DMS153 treated with DMSO at 0.1 percent for 48 hours (cell line): ENCODE measurements at regions not wholly inside any gene's neighbourhood (a gene's known extent, or its start where the extent isn't known, plus 50 kb on each side); places are given as distances from the start of the nearest gene placed in this dataset.
"Not testable (repeated sequence)": the region's sequence is repeated elsewhere in the genome, so short reads cannot be mapped to it uniquely, and the experiment has no call there.

Source experiments
- DNase-seq: peaks from one replicate; lab custom pipeline; 2025; ENCODE audit not compliant: unreplicated experiment; lab: John Stamatoyannopoulos, UW

DNA sequence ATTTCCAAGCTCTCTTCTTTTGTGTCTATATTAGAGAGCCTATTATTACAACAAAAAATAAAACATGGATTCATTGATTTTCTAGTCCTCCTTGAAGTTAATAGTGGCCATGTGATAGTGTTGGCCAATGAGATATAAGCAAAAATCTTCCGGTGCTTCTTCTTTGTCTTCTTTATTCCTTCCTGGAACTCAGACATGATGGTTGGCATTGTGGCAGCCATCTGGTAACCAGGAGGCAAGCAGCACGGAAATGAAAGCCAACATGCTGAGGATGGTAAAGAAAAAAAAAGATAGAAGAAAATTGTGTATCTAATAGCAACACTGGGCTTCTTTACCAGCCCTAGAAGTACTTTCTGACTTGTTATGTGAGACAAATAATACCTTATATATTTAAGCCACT is 50.8 kb upstream of the SEL1L start:
- DNase-seq, result no peak

DNA sequence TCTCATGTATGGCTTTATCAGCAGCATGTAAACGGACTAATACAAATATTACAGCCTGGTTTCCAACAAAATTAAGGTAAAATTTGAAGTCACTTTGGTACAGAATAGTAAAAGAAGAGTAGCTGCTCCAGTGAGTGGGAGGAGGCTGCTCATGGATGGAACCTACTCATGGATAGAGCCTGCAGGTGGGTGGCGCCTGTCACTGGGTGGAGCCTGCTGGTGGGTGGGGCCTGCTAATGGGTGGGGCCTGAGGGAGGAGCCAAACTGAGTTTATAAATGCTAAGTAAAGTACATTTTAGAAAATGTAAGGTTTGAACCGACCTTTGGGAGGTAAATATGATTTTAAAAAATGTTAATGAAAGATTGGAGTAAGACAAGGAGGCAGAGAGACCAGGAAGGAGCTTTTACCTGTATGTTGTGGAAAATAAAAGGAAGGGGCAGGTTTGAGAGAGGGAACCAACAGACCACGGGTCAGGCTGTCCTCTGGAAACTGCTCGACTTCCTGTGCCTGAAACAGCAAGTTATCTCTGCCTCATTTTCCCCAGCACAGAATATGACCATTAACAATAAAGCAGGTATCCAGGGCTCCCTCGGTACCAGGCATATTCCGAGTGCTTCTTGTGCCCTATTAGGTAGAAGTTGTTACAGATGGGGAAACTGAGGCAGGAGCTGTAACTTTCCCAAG is 55.9 kb upstream of the SEL1L start:
- DNase-seq, result no peak

DNA sequence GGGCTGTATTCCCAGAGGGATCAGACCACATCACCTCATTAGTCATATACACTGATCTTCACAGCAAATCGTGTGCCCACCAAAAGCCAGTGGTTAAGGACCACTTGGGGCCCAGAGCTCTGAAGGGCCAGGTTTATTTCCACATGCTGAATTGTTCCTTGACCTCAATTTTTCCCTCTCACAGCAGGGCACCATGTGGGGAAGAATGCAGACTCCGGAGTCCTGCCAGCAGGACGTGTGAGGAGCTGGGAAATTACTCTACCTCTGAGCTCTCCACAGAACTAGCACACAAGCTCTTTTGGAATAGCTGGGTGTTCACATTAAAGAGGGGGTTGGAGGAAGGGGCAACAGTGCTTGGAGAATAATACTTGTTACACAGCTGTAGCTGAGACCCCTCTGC is 57.6 kb upstream of the SEL1L start:
- no peak for DNase-seq

DNA sequence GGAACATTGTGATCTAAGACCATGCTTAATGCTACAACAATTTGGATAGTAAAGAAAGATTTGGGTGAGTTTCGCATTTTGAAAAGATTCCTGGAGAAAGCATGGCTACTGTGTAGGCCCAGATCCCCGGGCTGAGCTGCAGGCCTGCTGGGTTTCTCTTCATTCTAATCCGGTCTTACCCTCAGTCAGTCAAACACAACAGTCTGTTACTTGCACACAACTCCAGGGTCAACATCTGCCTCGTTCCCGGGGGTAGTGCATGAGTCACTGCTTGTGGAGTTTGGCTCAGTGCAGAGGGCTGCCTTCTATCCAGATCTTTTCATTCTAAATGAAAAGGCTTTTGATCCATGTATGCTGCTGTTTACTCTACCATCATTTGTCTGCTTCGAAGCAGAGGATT is 60.4 kb upstream of the SEL1L start:
- DNase-seq, result no peak

DNA sequence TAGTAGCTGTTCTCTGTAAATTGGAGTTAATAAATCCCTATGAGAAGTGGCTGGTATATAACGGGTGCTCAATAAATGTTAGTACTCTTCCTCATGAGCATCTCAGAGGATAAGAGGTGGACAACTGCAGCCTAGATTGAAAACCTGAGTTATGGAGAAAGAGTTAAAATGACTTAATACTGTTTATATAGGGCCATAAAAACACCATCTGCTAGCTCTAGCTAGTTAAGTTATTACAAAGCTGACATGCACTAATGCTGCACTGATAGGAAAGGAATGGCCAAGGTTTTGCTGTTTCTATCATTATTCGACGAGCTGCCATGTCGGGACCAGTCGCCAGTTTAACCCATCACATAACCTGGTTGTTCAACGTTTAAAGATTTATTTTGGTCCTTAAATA is 72.0 kb upstream of the SEL1L start:
- DNase-seq, result no peak

DNA sequence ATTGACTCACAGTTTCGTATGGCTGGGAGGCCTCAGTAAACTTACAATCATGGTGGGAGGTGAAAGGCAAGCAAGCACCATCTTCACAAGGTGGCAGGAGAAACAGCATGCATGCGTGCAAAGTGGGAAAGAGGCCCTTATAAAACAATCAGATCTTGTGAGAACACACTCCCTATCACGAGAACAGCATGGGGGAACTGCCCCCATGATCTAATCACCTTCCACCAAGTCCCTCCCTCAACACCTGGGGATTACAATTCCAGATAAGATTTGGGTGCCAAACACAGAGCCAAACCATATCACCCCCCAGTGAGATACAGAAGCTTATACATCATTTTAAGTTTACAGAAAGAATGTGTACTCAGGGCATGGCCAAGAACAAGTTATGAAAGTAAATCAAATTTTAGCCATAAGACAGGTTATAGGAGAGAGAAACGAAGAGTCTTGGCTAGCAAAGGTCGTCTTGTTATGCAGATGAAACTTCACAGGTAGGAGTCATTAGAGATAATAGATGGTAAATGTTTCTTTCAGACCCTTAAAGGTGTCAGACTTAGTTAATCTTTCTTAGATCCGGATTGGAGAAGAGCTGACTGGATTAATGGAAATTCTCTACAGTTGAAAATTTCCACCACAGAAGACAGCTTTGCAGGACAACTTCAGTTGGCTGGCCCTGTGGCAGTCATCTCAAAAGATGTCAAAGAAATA is 79.8 kb upstream of the SEL1L start:
- DNase-seq, result no peak

DNA sequence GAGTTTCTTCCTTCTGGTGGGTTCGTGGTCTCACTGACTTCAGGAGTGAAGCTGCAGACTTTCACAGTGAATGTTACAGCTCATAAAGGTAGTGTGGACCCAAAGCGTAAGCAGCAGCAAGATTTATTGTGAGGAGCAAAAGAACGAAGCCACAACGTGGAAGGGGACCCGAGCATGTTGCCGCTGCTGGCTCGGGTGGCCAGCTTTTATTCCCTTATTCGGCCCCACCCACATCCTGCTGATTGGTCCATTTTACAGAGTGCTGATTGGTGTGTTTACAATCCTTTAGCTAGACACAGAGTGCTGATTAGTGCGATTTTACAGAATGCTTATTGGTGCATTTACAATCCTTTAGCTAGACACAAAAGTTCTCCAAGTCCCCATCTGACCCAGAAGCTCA is 80.6 kb upstream of the SEL1L start:
- not testable (repeated sequence) for DNase-seq

DNA sequence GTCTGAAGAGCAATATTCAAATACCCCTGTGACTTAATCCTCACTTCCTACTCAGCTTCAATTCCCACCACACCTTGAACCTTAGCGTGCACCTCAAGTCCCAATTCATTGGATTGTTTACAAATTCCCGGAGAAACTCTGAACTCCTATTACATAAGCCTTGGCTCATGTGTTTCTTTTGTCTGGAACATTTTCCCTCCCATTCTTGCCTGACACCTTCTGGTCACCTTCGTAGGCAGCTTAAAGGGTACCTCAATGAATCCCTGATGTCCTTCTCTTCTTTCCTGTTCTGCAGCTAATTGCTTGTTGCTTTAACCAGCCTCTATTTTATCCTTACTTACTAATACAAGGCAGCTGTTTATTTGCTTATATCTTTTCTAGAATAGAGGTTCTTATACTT is 85.0 kb upstream of the SEL1L start:
- DNase-seq, result no peak

DNA sequence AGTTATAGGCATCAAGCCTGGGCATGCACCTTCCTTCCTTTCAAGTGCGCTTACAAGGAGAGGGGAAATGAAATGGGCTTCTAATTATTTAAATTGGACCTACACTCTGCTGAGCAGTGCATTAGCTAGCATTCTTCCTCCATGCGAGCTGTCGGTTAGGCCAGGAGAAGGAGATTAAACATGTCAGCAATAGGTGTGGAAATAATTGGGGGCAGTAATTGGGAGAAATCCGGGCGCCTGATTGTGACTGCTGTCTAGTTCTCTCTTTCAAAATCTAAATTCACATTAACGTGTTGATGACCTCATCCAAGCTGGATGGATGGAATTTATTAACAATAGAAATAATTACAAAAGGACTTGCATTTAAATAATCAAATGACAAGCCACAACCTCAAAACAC is 86.2 kb upstream of the SEL1L start:
- no peak for DNase-seq

DNA sequence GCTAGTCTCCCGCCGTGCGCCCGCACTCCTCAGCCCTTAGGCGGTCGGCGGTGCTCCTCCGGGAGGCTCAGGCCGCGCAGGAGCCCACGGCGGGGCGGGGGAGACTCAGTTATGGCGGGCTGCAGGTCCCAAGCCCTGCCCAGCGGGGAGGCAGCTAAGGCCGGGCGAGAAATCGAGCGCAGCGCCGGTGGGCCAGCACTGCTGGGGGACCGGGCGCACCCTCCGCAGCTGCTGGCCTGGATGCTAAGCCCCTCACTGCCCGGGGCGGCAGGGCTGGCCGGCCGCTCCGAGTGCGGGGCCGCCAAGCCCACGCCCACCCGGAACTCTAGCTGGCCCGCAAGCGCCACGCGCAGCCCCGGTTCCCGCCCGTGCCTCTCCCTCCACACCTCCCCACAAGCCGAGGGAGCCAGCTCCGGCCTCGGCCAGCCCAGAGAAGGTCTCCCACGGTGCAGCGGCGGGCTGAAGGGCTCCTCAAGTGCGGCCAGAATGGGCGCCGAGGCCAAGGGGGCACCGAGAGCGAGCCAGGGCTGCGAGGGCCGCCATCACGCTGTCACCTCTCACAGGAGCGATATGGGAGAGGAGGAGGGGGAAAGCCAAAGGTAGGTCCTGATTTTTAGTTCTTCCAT is 90.2 kb upstream of the SEL1L start:
- not testable (repeated sequence) for DNase-seq

DNA sequence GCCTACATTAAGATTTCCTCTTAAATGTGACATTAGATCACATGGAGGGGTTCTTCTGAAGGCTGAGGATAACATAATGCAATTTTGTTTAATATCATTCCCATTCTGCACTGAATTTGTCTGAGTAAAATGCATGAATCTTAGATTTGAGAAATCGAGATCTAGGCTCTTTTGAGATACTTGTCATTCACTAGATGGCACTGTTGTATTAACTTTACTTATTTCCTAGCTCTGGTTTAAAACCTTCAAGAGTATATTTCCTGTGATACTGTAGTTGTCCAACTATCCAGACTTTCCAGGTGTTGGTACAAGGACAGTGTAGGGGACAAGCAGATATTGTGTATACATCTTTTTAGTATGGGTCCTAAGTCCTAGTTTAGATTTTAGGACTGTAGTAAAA is 91.7 kb upstream of the SEL1L start:
- DNase-seq, result peak; percentile 14

DNA sequence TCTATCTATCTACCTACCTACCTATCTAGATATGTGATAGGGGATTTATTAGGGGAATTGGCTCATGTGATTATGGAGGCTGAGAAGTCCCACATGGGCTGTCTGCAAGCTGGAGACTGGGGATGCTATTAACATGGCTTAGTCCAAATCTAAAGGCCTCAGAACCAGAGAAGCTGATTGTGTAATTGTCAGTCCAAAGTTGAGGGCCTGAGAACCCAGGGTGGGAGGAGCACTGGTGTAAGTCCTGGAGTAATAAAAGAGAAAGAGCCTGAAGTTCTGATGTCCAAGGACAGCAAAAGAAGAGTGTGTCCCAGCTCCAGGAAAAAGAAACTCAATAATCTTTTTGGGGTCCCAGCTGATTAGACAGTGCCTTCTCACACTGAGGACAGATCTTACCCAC is 98.5 kb upstream of the SEL1L start:
- DNase-seq, result no peak

DNA sequence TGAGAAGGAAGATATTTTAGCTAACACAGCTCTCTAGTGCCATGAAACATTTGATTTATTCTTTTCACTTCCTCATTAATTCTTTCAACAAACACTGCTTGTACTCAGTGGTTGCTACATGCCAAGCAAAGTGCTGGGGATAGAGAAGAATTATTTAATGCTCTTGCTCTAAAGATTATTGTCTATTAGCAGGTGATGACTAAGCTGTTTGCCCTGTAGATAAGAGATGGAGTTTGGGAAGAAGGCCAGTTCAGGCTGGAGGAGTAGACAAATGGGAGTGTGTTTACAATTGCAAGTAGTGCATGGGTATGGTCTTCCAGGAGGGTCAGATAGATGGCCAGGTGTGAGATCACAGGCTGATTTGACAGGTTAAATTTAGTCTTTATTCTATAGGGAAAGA is 99.8 kb upstream of the SEL1L start:
- DNase-seq, result no peak

DNA sequence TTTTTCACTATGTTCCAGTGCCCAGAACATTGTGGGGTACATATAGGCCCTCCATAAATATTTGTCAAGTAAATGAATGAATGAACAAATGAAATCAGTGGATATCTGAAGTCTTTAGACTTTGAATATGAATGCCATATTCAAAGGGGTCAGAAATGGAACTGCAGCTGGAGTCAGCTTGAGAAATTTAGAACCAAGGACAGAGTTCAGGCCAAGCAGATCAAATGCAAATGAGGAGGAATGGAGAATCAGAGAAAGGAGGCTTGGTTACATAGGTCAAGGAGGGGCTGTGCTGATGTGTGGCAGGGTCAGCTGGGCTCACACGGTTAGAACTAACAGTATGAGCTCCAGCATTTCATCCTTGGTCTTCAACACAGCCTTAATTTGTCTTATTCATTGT is 104.0 kb upstream of the SEL1L start:
- DNase-seq, result no peak

DNA sequence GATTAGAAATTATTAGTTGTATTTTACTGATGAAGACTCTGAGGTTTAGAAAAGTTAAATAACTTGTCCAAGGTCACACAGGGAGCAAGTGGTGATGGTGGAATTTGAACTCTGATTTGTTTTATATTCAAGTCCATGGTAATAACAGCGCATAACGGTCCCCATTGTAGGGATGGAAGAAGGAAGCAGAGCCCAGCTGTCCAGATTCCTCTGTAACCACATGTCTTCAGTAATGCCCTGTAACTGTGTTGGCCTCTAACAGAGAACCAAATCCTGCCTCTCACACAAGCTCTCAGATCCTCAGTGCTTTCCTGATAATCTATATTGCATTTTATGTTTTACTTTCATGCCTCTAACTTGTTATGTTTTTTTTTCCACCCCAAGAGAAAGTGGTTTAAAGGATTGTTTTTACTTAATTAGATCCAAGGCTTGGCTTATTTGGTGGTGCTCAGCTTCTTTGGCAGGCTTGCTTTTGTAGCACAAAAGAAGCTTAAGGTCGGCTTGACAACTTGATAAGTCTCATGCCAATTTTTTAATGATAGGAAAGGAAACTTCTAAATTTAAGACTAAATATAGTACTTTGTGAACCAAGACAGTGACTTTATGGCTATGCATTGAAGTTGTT is 105.1 kb upstream of the SEL1L start:
- DNase-seq, result no peak

DNA sequence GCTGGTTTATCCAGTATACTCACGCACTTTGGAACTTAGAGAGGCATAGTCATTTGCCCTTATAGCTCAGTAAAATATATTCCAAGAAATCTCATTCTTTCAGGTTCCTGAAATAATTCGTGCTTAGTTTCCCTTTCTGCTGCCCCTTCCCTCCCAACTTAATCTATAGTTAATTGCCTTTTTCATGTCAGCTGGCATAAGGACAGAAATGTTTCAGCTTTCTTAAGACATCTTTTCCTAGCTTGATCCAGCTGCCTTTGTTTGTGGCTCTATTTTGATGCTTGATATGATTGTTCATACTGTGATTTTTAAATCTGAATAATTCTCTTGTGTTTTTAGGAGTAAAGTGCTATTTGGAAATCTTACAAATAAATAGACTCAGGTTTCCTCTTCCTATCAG is 120.0 kb upstream of the SEL1L start:
- no peak for DNase-seq

DNA sequence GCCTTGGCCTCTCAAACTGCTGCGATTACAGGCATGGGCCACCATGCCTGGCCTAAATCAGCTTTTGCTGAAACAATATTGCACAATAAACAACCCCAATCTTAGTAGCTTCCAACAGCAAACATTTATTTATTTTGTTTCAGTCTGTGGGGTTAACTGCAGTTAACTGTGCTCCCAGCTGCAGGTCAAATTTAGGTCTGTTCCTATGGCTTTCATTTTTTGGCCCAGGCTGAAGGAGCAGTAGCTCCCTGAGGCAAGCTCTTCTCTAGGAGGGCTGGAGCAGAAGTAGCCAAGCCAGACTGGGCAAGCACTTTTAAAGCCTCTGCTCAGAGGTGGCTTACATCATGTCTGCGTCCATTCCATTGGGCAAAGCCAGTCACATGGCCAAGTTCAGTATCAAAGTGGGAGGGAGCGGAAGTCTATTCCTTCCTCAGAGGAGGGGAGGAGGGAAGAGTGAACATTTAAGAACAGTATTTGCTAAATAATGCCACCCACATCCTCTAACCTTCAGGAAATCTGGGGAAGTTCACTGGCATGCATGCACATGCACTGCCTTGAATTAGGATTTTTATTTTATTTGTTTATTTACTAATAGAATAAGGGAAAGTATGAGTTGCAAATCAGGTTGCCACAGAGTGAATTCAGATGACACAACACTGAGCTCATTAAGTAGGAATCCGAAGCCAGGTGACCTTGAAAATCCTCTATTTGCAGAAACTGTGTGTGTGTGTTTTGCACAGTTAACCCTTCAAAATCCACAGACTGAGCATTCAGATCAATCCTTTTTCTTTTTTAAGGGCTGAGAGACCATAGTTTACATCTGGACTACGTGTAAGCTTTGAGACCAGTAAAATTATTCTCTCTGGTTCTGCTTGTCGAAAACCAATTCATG is 122.0 kb upstream of the SEL1L start:
- DNase-seq, result no peak

DNA sequence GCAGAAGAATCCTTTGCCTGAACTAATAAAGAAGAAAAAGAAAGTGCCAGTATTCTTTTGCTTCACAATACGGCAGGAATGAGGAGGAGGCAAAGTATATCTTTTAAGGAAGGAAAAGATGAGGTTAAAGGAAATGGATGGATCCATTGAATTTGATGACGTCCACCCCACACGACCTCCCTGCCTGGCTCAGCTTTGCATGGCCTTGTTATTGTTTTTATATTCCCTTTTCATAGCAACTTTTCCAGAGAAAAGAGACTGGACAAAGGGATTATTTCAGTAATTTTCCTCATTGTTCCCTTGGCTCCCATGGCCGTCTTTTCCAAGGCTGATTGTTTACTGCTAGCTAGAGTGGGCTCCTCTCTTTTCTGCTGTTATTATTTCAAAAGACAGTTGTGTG is 123.2 kb upstream of the SEL1L start:
- no peak for DNase-seq

DNA sequence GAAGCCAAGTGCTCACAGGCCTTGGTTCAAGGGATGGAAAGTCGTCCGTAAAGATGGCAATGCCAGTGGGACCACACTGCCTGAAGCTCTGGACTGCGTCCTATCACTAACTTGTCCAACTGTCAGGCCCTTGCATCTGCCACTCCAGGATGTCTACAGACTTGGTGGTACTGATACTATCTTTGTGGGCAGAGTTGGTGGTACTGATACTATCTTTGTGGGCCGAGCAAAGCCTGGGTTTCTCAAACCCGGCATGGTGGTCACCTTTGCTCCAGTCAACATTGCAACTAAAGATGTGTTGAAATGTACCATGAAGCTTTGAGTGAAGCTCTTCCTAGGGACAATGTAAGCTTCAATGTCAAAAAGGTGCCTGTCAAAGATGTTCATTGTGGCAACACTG is 128.4 kb upstream of the SEL1L start:
- DNase-seq, result no peak

DNA sequence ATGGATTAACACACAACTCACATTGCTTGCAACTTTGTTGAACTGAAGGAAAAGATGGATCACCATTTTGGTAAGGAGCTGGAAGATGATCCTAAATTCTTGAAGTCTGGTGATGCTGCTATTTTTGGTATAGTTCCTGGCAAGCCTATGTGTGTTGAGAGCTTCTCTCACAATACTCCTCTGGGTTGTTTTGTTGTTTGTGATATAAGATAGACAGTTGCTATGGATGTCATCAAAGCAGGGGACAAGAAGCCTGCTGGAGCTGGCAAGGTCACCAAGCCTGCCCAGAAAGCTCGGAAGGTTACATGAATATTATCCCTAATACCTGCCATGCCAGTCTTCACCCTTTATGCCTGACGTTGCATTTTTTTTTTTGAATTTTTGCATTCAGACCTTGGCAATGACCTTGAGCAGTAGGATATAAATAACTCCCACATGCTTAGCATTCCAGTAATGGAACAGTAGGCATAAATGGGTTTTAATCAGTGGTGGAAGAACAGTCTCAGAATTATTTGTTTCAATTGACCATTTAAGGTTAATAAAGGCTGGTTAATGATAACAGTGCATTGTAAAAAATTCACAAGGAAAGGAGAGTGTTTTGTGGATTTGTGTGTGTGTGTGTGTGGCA is 129.0 kb upstream of the SEL1L start:
- no peak for DNase-seq
